ENCODE measurements at regions not wholly inside any gene's neighbourhood (a gene's known extent, or its start where the extent isn't known, plus 50 kb on each side); places are given as distances from the start of the nearest gene placed in this dataset.

GRCh38 chr11:45036010-45036409 lies 85.3 kb upstream of the TP53I11 start:
- no peak for TF ChIP-seq CTCF (IDR thresholded peaks at IDR 0.05; ENCODE audit: low read depth, low read length)
- DNase-seq (ENCODE audit: low read depth, low spot score): no peak
- in situ Hi-C loops (cut with HindIII; ENCODE audit: low sequenced_read_pairs): no loop called here
- H3K4me3 ChIP-seq (ENCODE audit: low read depth, low read length): no peak overlapping the region

- no peak overlapping the region for H3K4me3 ChIP-seq (ENCODE audit: low read depth, low read length)
- TF ChIP-seq CTCF (IDR thresholded peaks at IDR 0.05; ENCODE audit: low read depth, low read length): no peak
- in situ Hi-C loops (cut with HindIII; ENCODE audit: low sequenced_read_pairs): no loop called here
- no peak for DNase-seq (ENCODE audit: low read depth, low spot score)
Observed at GRCh38 chr11:45036733-45037132, 86.0 kb upstream of the TP53I11 start.

- no peak for DNase-seq (ENCODE audit: low read depth, low spot score)
- no peak overlapping the region for H3K4me3 ChIP-seq (ENCODE audit: low read depth, low read length)
- in situ Hi-C loops (cut with HindIII; ENCODE audit: low sequenced_read_pairs): no loop called here
- TF ChIP-seq CTCF (IDR thresholded peaks at IDR 0.05; ENCODE audit: low read depth, low read length): no peak
Observed at GRCh38 chr11:45037434-45038005, 86.8 kb upstream of the TP53I11 start.

GRCh38 chr11:45038923-45039322 lies 88.2 kb upstream of the TP53I11 start:
- TF ChIP-seq CTCF (IDR thresholded peaks at IDR 0.05; ENCODE audit: low read depth, low read length): no peak
- no peak for DNase-seq (ENCODE audit: low read depth, low spot score)
- no peak overlapping the region for H3K4me3 ChIP-seq (ENCODE audit: low read depth, low read length)
- in situ Hi-C loops (cut with HindIII; ENCODE audit: low sequenced_read_pairs): no loop called here

GRCh38 chr11:45041596-45041995 lies 90.9 kb upstream of the TP53I11 start:
- H3K4me3 ChIP-seq (ENCODE audit: low read depth, low read length): no peak overlapping the region
- no peak for DNase-seq (ENCODE audit: low read depth, low spot score)
- TF ChIP-seq CTCF (IDR thresholded peaks at IDR 0.05; ENCODE audit: low read depth, low read length): no peak
- in situ Hi-C loops (cut with HindIII; ENCODE audit: low sequenced_read_pairs): no loop called here

- in situ Hi-C loops (cut with HindIII; ENCODE audit: low sequenced_read_pairs): no loop called here
- no peak for DNase-seq (ENCODE audit: low read depth, low spot score)
- H3K4me3 ChIP-seq (ENCODE audit: low read depth, low read length): no peak overlapping the region
- no peak for TF ChIP-seq CTCF (IDR thresholded peaks at IDR 0.05; ENCODE audit: low read depth, low read length)
Observed at GRCh38 chr11:45042560-45042959, 91.9 kb upstream of the TP53I11 start.

Data from astrocyte of the spinal cord (primary cell).